Mesothelial cell of epicardium (in vitro differentiated cells): ENCODE measurements at regions not wholly inside any gene's neighbourhood (a gene's known extent, or its start where the extent isn't known, plus 50 kb on each side); places are given as distances from the start of the nearest gene placed in this dataset.

Experiments
- DNase-seq, 2 experiments: peaks; one replicate each; pipeline ENCODE4 v3.0.0; 2021; ENCODE audit warnings: low spot score in 2 of 2; ENCODE audit not compliant: unreplicated experiment in 2 of 2
- H3K27ac Mint-ChIP-seq: 2 replicates; pipeline ENCODE4 v1.8.0; 2021; ENCODE audit warnings: mixed read lengths
- H3K27me3 Mint-ChIP-seq: 2 replicates; pipeline ENCODE4 v1.8.0; 2021; ENCODE audit warnings: low read depth, mixed read lengths
- H3K36me3 Mint-ChIP-seq: 2 replicates; pipeline ENCODE4 v1.8.0; 2021; ENCODE audit warnings: mixed read lengths
- H3K4me1 Mint-ChIP-seq: 2 replicates; pipeline ENCODE4 v1.8.0; 2021; ENCODE audit warnings: mixed read lengths
- H3K4me3 Mint-ChIP-seq: 2 replicates; pipeline ENCODE4 v1.8.0; 2021; ENCODE audit warnings: mild to moderate bottlenecking, moderate library complexity, mixed read lengths
- H3K9me3 Mint-ChIP-seq: 2 replicates; pipeline ENCODE4 v1.8.0; 2021; ENCODE audit warnings: mixed read lengths
- TF ChIP-seq, protein P1 (sequence below): fragments of 200-600 bp; sonication (generic); IDR thresholded peaks from one replicate; pipeline ENCODE4 v1.5.0; 2021; ENCODE audit warnings: antibody characterized with exemption; ENCODE audit not compliant: unreplicated experiment

- no peaks in the 10 kb centered on the region for H3K36me3 Mint-ChIP-seq
- H3K9me3 Mint-ChIP-seq, result no peaks in the 10 kb centered on the region
- TF ChIP-seq, protein P1, sequence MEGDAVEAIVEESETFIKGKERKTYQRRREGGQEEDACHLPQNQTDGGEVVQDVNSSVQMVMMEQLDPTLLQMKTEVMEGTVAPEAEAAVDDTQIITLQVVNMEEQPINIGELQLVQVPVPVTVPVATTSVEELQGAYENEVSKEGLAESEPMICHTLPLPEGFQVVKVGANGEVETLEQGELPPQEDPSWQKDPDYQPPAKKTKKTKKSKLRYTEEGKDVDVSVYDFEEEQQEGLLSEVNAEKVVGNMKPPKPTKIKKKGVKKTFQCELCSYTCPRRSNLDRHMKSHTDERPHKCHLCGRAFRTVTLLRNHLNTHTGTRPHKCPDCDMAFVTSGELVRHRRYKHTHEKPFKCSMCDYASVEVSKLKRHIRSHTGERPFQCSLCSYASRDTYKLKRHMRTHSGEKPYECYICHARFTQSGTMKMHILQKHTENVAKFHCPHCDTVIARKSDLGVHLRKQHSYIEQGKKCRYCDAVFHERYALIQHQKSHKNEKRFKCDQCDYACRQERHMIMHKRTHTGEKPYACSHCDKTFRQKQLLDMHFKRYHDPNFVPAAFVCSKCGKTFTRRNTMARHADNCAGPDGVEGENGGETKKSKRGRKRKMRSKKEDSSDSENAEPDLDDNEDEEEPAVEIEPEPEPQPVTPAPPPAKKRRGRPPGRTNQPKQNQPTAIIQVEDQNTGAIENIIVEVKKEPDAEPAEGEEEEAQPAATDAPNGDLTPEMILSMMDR, result no peak
- DNase-seq, result peak in 1 of 2 experiments; percentile 59
- peak overlapping the region; percentile 93 for H3K27ac Mint-ChIP-seq
- H3K4me3 Mint-ChIP-seq, result no peak overlapping the region
- H3K4me1 Mint-ChIP-seq, result peaks cover 52% of the 10 kb centered on the region
- H3K27me3 Mint-ChIP-seq, result no peaks in the 10 kb centered on the region
These were observed 83.6 kb downstream of the SIK1 start for GRCh38 chr21:43343095-43343991.

DNA sequence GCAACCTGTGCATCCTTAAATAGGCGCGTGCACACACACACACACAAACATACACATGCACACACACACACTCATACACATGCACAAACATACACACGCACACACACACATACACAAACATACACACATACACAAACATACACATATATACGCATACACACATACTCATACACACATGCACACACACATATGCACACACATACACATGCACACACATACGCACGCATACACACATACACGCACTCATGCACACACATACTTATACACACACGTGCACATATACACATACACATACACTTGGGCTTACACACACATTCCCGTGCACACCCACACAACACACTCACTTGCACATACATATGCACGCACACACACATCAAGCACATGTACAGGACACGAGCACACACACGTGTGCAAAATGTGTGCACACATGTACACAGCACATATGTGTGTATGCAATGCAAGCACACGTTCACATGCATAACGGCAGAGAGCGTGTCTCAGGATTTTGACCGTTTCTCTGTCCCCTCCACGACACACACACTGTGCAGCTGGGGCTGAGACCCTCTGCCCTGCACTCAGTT lies 84.5 kb downstream of the SIK1 start:
- Mint-ChIP-seq H3K36me3 (no peaks in the 10 kb centered on the region), H3K27ac (peak overlapping the region; percentile 93), H3K27me3 (no peaks in the 10 kb centered on the region), H3K9me3 (peaks cover 6% of the 10 kb centered on the region), H3K4me3 (no peak overlapping the region), H3K4me1 (peaks cover 50% of the 10 kb centered on the region)
- TF ChIP-seq, protein P1, result no peak
- no peak for DNase-seq

DNA sequence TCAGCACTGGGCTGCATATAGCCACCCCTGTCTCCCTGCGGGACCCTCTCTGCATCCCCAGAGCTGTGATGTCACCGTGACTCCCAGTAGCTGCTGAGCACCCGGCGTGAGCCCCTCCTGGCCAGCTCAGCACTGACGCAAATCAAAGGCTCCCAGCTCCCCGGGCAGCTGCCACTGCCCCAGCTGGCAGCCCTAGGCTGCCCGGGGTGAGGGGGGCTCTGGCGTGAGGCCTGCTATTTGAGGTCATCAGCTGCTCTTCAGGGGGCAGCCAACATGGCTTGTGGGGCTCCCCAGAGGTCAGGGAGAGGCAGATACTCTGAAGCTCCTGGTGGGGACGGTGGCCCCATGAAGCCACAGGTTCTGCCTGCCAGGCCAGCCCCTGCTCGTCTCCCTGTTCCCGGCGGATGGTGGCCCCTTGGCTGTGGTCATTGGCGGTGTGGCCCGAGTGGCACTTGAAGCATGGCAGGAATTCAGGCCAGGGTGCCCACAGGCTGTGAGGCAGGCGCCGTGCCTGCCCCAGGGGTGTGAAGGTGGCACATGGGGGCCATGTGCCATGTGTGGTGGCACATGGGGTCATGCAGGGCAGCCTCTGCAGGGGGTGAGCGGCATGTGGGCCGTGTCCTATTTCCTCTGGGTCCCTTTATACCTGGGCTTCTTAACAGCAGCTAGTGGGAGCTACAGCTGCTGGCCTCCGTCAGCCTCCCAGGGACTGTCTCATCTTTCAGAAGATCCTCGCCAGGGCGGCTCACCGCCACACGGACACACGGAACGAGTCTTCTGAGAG lies 85.4 kb downstream of the SIK1 start:
- H3K4me1 Mint-ChIP-seq, result peaks cover 46% of the 10 kb centered on the region
- peak overlapping the region; percentile 93 for H3K27ac Mint-ChIP-seq
- H3K27me3 Mint-ChIP-seq, result no peaks in the 10 kb centered on the region
- H3K4me3 Mint-ChIP-seq, result no peak overlapping the region
- no peaks in the 10 kb centered on the region for H3K36me3 Mint-ChIP-seq
- TF ChIP-seq, protein P1, result no peak
- H3K9me3 Mint-ChIP-seq, result peaks cover 6% of the 10 kb centered on the region
- DNase-seq, result no peak

DNA sequence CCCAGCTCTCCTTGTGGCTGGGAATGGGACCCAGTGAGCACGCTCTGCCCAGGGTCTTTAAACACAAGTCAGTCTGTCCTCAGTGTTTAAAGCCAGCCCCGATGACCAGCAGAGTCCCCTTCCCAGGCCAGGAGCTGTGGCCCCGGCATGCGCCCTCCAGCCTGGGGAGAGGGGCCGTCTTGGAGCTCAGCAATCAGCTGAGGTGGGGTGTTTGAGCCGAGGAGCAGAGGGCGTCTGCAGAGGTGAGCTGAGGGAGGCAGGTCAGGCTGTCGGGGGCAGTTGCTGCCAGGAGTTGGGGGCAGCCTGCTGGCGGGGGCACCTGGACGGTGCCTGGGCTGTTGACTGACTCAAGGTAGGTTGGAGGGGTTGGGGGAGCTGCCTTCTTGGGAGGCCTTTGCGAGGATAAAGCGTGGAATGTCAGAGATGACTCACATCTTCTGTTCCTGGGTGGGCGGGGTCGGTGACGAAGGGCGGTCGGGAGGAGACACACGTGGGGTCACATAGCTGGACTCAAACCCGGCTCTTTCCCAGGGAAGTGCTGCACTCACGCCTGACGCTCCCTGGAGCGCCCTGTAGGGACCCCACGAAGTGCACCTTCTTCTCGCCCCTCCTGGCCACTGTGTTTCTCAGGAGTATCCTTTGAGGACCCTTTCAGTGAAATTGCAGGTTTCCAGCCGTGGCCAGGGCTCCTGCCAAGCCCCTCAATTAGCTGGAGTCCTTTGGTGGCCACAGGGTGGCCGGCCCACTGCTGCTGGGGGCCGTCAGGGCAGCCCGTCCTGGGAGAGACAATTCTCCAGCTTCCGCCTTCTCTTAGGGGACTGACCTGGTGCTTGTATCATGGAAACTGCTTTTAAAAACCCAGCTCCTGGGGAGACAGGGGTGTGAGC lies 86.2 kb downstream of the SIK1 start:
- Mint-ChIP-seq H3K27me3 (no peaks in the 10 kb centered on the region), H3K4me1 (peaks cover 39% of the 10 kb centered on the region), H3K4me3 (no peak overlapping the region), H3K27ac (peak overlapping the region; percentile 81), H3K36me3 (no peaks in the 10 kb centered on the region), H3K9me3 (peaks cover 6% of the 10 kb centered on the region)
- DNase-seq, result peak in 1 of 2 experiments; percentile 57
- TF ChIP-seq, protein P1, result no peak

DNA sequence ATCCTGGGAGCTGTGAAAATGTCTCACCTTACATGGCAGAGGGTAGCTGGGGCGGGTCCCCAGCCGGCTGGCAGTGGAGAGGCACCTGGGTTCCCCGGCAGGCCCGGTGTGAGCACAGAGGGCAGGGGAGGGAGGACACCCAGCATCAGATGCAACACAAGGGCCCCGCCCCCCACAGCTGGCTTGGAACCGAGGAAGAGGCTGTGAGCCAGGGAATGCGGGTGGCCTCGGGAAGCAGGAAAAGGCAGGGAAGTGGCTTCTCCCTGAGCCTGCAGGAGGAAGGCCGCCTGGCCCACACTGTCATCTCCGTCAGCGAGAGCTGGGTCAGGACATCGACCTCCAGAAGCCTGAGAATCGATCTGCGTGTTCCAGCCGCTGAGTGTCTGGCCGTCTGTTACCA lies 87.3 kb downstream of the SIK1 start:
- H3K36me3 Mint-ChIP-seq, result no peaks in the 10 kb centered on the region
- peaks cover 6% of the 10 kb centered on the region for H3K9me3 Mint-ChIP-seq
- H3K27me3 Mint-ChIP-seq, result no peaks in the 10 kb centered on the region
- H3K4me3 Mint-ChIP-seq, result no peak overlapping the region
- H3K4me1 Mint-ChIP-seq, result peaks cover 38% of the 10 kb centered on the region
- DNase-seq, result no peak
- H3K27ac Mint-ChIP-seq, result no peak overlapping the region
- TF ChIP-seq, protein P1, result no peak
